CD14-positive monocyte (primary cell): ENCODE measurements at regions not wholly inside any gene's neighbourhood (a gene's known extent, or its start where the extent isn't known, plus 50 kb on each side); places are given as distances from the start of the nearest gene placed in this dataset.

Experiments
- DNase-seq, 3 donors: peaks; one replicate each; pipeline ENCODE4 v3.0.0-alpha.2; 2011 to 2022
- H2AFZ ChIP-seq: 2 replicates; pipeline ENCODE4 v1.6.0; 2012; ENCODE audit warnings: mild to moderate bottlenecking, low read depth, low read length, inconsistent platforms; ENCODE audit not compliant: insufficient read depth, poor library complexity, severe bottlenecking
- H3K27ac ChIP-seq, 2 donors: 1 replicate in 1 of 2; 2 replicates in 1 of 2; pipeline ENCODE4 v1.5.1; 2012 to 2013; ENCODE audit warnings: low read length in 2 of 2, control low read depth in 1 of 2, inconsistent platforms in 1 of 2, low read depth in 1 of 2, mild to moderate bottlenecking in 1 of 2
- H3K27me3 ChIP-seq, 2 donors: one replicate each; pipeline versions ENCODE4 v1.6.0 to v1.6.1; 2011 to 2013; ENCODE audit warnings: low read length in 2 of 2; ENCODE audit not compliant: control insufficient read depth in 2 of 2, insufficient read depth in 2 of 2
- H3K36me3 ChIP-seq, 2 donors: replicated peaks in 1 of 2; 1 replicate in 1 of 2; 2 replicates in 1 of 2; pipeline versions ENCODE4 v1.5.1 to v1.6.1; 2012 to 2013; ENCODE audit warnings: low read length in 2 of 2, control low read depth in 1 of 2, inconsistent platforms in 1 of 2, mild to moderate bottlenecking in 1 of 2; ENCODE audit not compliant: insufficient read depth in 2 of 2, control insufficient read depth in 1 of 2
- H3K4me1 ChIP-seq, 2 donors: 1 replicate in 1 of 2; 2 replicates in 1 of 2; pipeline versions ENCODE4 v1.5.1 to v1.6.1; 2012 to 2013; ENCODE audit warnings: low read length in 2 of 2, control low read depth in 1 of 2, inconsistent platforms in 1 of 2, mild to moderate bottlenecking in 1 of 2, moderate library complexity in 1 of 2; ENCODE audit not compliant: insufficient read depth in 2 of 2, control insufficient read depth in 1 of 2
- H3K4me2 ChIP-seq: replicated peaks from 2 replicates; pipeline ENCODE3; 2012; ENCODE audit warnings: low read length, moderate library complexity, mild to moderate bottlenecking; ENCODE audit not compliant: poor library complexity, severe bottlenecking; ENCODE audit errors: extremely low read depth
- H3K4me3 ChIP-seq, 3 experiments: fragments of 200-600 bp in 1 of 3; sonication (generic) in 1 of 3; replicated peaks in 1 of 3; 1 replicate in 2 of 3; 2 replicates in 1 of 3; pipeline ENCODE4 v1.5.1; 2011 to 2013; ENCODE audit warnings: low read length in 3 of 3, mild to moderate bottlenecking in 3 of 3, control low read depth in 2 of 3, low read depth in 2 of 3, inconsistent platforms in 1 of 3, moderate library complexity in 1 of 3
- H3K79me2 ChIP-seq: 2 replicates; pipeline ENCODE4 v1.6.0; 2012; ENCODE audit warnings: mild to moderate bottlenecking, control low read depth, inconsistent platforms, low read length, moderate library complexity; ENCODE audit not compliant: insufficient read depth
- H3K9ac ChIP-seq: 2 replicates; pipeline ENCODE4 v1.6.0; 2017; ENCODE audit warnings: low read length, mild to moderate bottlenecking; ENCODE audit not compliant: insufficient read depth, poor library complexity, severe bottlenecking
- H3K9me3 ChIP-seq, 2 donors: replicated peaks in 1 of 2; 1 replicate in 1 of 2; 2 replicates in 1 of 2; pipeline versions ENCODE4 v1.5.1 to v1.6.1; 2012 to 2013; ENCODE audit warnings: low read length in 2 of 2, control low read depth in 1 of 2; ENCODE audit not compliant: control insufficient read depth in 1 of 2, insufficient read depth in 1 of 2
- H4K20me1 ChIP-seq: 2 replicates; pipeline ENCODE4 v1.6.0; 2012; ENCODE audit warnings: mild to moderate bottlenecking, low read length, control low read depth, moderate library complexity; ENCODE audit not compliant: insufficient read depth
- H3K27ac Mint-ChIP-seq, 7 donors: one replicate each; pipeline ENCODE4 v1.8.0; 2020; ENCODE audit warnings: mild to moderate bottlenecking in 7 of 7, mixed read lengths in 7 of 7, moderate library complexity in 6 of 7, inconsistent platforms in 2 of 7
- H3K27me3 Mint-ChIP-seq, 3 donors: one replicate each; pipeline ENCODE4 v1.8.0; 2021 to 2022; ENCODE audit warnings: low read depth in 3 of 3, mild to moderate bottlenecking in 3 of 3, mixed read lengths in 3 of 3, moderate library complexity in 3 of 3, inconsistent platforms in 1 of 3
- H3K36me3 Mint-ChIP-seq, 2 donors: one replicate each; pipeline ENCODE4 v1.8.0; 2020; ENCODE audit warnings: mixed read lengths in 2 of 2, inconsistent platforms in 1 of 2, mild to moderate bottlenecking in 1 of 2
- H3K4me1 Mint-ChIP-seq: one replicate; pipeline ENCODE4 v1.8.0; 2020; ENCODE audit warnings: mild to moderate bottlenecking, mixed read lengths
- H3K4me3 Mint-ChIP-seq, 2 donors: one replicate each; pipeline ENCODE4 v1.8.0; 2020; ENCODE audit warnings: mild to moderate bottlenecking in 2 of 2, mixed read lengths in 2 of 2, moderate library complexity in 1 of 2
- H3K9me3 Mint-ChIP-seq, 7 donors: one replicate each; pipeline ENCODE4 v1.8.0; 2020 to 2022; ENCODE audit warnings: mixed read lengths in 7 of 7, mild to moderate bottlenecking in 6 of 7, moderate library complexity in 6 of 7, inconsistent platforms in 2 of 7
- CTCF ChIP-seq: fragments of 200-600 bp; IDR thresholded peaks from one replicate; pipeline ENCODE4 v1.8.0; 2022; ENCODE audit warnings: antibody characterized with exemption, mild to moderate bottlenecking
- WGBS: methylation state at CpG from one replicate; pipeline ENCODE4 v1.1.5; 2013; ENCODE audit warnings: missing lambda C conversion rate; ENCODE audit not compliant: insufficient coverage; 5-methylcytosine and 5-hydroxymethylcytosine counted together
- intact Hi-C, 2 donors: fragments of 100-400 bp; cut with micrococcal nuclease; formaldehyde crosslinking; loops; one replicate each; pipeline versions ENCODE4 v1.15.0 to v1.15.1; 2023

DNA sequence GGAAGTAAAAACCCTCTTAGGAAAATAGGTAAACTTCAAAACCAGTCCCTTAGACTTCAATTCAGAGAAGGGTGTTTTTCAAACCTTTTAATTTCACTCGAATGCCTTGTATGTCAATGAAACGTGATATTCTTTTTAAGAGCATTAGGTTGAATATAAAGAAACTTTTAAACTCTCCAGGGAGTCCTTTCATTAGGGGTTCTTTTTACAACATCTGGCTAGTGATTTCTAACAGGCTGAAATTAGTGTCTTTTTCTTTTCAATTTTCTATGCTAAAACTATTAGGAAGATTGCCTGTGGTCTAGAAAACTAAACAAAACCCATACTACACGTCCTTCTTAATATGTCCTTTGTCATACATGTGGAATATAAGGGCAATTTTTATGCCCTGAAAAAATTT lies 569.7 kb upstream of the CITED2 start:
- intact Hi-C loops, result no loop called here
- Mint-ChIP-seq H3K27ac (no peak overlapping the region), H3K36me3 (no peaks in the 10 kb centered on the region), H3K27me3 (no peaks in the 10 kb centered on the region), H3K9me3 (peaks cover 0 to 4% (median 3%) of the 10 kb centered on the region in 7 donors), H3K4me3 (no peak overlapping the region), H3K4me1 (peaks cover 35% of the 10 kb centered on the region)
- H4K20me1 ChIP-seq, result no peaks in the 10 kb centered on the region
- H3K27me3 ChIP-seq, result no peaks in the 10 kb centered on the region
- WGBS, result no CpG with 5 or more reads among the region's 3 CpGs
- no peak overlapping the region for H3K4me2 ChIP-seq
- H3K27ac ChIP-seq, result no peak overlapping the region
- DNase-seq, result no peak
- no peak overlapping the region for H3K9ac ChIP-seq
- no peaks in the 10 kb centered on the region for H3K79me2 ChIP-seq
- peaks cover 20 to 21% of the 10 kb centered on the region in 2 donors for H3K4me1 ChIP-seq
- no peak overlapping the region for H2AFZ ChIP-seq
- TF ChIP-seq CTCF, result no peak
- no peak overlapping the region for H3K4me3 ChIP-seq
- peaks cover 0 to 4% of the 10 kb centered on the region in 2 donors for H3K9me3 ChIP-seq
- H3K36me3 ChIP-seq, result no peaks in the 10 kb centered on the region

DNA sequence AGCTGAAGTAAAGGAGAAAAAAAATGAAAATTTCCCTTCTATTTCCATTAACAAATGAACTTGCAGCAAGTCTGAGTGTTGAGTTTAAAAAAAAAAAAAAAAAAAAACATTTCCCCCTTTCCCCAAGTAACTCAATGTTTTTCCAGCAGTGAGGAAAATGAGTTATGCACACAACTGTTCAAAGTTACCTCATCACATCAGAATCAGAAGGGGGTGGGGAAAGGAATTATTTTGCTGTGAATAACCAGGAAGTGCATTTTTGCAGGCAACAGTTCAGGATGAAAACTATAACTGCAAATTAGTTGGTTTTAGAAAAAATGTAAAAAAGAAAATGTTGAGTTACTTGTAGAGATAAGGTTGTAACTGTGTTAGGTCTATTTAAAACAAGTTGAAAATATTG lies 568.9 kb upstream of the CITED2 start:
- no peak overlapping the region for H3K4me3 ChIP-seq
- TF ChIP-seq CTCF, result no peak
- H3K36me3 ChIP-seq, result no peaks in the 10 kb centered on the region
- Mint-ChIP-seq H3K4me1 (peaks cover 35% of the 10 kb centered on the region), H3K36me3 (no peaks in the 10 kb centered on the region), H3K27me3 (no peaks in the 10 kb centered on the region), H3K27ac (no peak overlapping the region), H3K4me3 (no peak overlapping the region), H3K9me3 (peaks cover 0 to 4% (median 3%) of the 10 kb centered on the region in 7 donors)
- H3K79me2 ChIP-seq, result no peaks in the 10 kb centered on the region
- H3K27ac ChIP-seq, result no peak overlapping the region
- no peaks in the 10 kb centered on the region for H4K20me1 ChIP-seq
- no peak overlapping the region for H2AFZ ChIP-seq
- no peak overlapping the region for H3K4me2 ChIP-seq
- H3K9me3 ChIP-seq, result peaks cover 0 to 4% of the 10 kb centered on the region in 2 donors
- peaks cover 20 to 21% of the 10 kb centered on the region in 2 donors for H3K4me1 ChIP-seq
- DNase-seq, result no peak
- H3K9ac ChIP-seq, result no peak overlapping the region
- intact Hi-C loops, result no loop called here
- no peaks in the 10 kb centered on the region for H3K27me3 ChIP-seq
